Vagina (tissue), 2 donors: ENCODE measurements at regions not wholly inside any gene's neighbourhood (a gene's known extent, or its start where the extent isn't known, plus 50 kb on each side); places are given as distances from the start of the nearest gene placed in this dataset.

Experiments
- DNase-seq, 2 donors: peaks; one replicate each; pipeline ENCODE4 v3.0.0-alpha.2; 2017; ENCODE audit errors: extremely low spot score in 2 of 2
- H3K27ac ChIP-seq: fragments of 200-600 bp; sonication (generic); one replicate; pipeline ENCODE4 v1.5.1; 2019
- H3K27me3 ChIP-seq: fragments of 200-600 bp; sonication (generic); one replicate; pipeline ENCODE4 v1.5.1; 2019
- H3K36me3 ChIP-seq, 2 donors: fragments of 200-600 bp; sonication (generic); one replicate each; pipeline ENCODE4 v1.5.1; 2017 to 2019
- H3K4me1 ChIP-seq: fragments of 200-600 bp; sonication (generic); one replicate; pipeline ENCODE4 v1.5.1; 2019
- H3K4me3 ChIP-seq, 2 donors: fragments of 200-600 bp; sonication (generic); 1 replicate in 1 of 2; 2 replicates in 1 of 2; pipeline ENCODE4 v1.5.1; 2016 to 2019
- H3K9me3 ChIP-seq: fragments of 200-600 bp; sonication (generic); one replicate; pipeline ENCODE4 v1.5.1; 2019
- CTCF ChIP-seq, 3 experiments: fragments of 450-650 bp in 2 of 3; fragments of 200-600 bp in 1 of 3; sonication (generic) in 1 of 3; IDR thresholded peaks; one replicate each; pipeline ENCODE4 v1.5.1; 2017 to 2019; ENCODE audit warnings: antibody characterized with exemption in 3 of 3, mild to moderate bottlenecking in 2 of 3, moderate library complexity in 2 of 3
- POLR2A ChIP-seq, 2 donors: fragments of 450-650 bp; IDR thresholded peaks; one replicate each; pipeline ENCODE4 v1.6.1; 2017; ENCODE audit warnings: antibody characterized with exemption in 2 of 2, mild to moderate bottlenecking in 2 of 2, moderate library complexity in 2 of 2
- POLR2AphosphoS5 ChIP-seq, 2 donors: sonication (generic); formaldehyde crosslinking; IDR thresholded peaks; one replicate each; pipeline ENCODE4 v1.9.0; 2017; ENCODE audit warnings: antibody characterized with exemption in 2 of 2, mild to moderate bottlenecking in 2 of 2, low read depth in 1 of 2; ENCODE audit not compliant: insufficient read depth in 1 of 2
- intact Hi-C: fragments of 100-400 bp; cut with DNase I; formaldehyde crosslinking; loops from one replicate; pipeline ENCODE4 v1.15.1; 2023

GRCh38 chr18:38575648-38576047 lies 1010.0 kb upstream of the CELF4 start:
- Histone ChIP-seq H3K9me3 (no peaks in the 10 kb centered on the region), H3K27ac (no peak overlapping the region), H3K4me1 (no peaks in the 10 kb centered on the region), H3K4me3 (no peak overlapping the region), H3K27me3 (no peaks in the 10 kb centered on the region), H3K36me3 (no peaks in the 10 kb centered on the region)
- TF ChIP-seq POLR2A (IDR thresholded peaks at IDR 0.05) = no peak
- no peak for TF ChIP-seq POLR2AphosphoS5 (IDR thresholded peaks at IDR 0.05; ENCODE audit: insufficient read depth in 1 of 2, low read depth in 1 of 2)
- no peak for TF ChIP-seq CTCF (IDR thresholded peaks at IDR 0.05)
- intact Hi-C loops = no loop called here
- DNase-seq = no peak

- no peak for DNase-seq
- H3K9me3 ChIP-seq = no peaks in the 10 kb centered on the region
Observed at GRCh38 chr18:38575023-38575422, 1009.4 kb upstream of the CELF4 start.

GRCh38 chr18:38572554-38573111 lies 1007.0 kb upstream of the CELF4 start:
- H3K36me3 ChIP-seq = no peaks in the 10 kb centered on the region
- DNase-seq = no peak
- TF ChIP-seq POLR2A (IDR thresholded peaks at IDR 0.05) (no peak), POLR2AphosphoS5 (IDR thresholded peaks at IDR 0.05; ENCODE audit: insufficient read depth in 1 of 2, low read depth in 1 of 2) (no peak), CTCF (IDR thresholded peaks at IDR 0.05) (no peak)
- H3K9me3 ChIP-seq = no peaks in the 10 kb centered on the region
- H3K27ac ChIP-seq = no peak overlapping the region
- H3K27me3 ChIP-seq = no peaks in the 10 kb centered on the region
- H3K4me1 ChIP-seq = no peaks in the 10 kb centered on the region
- intact Hi-C loops = no loop called here
- no peak overlapping the region for H3K4me3 ChIP-seq

More at GRCh38 chr18:38575023-38575422, 1009.4 kb upstream of the CELF4 start:
- H3K36me3 ChIP-seq = no peaks in the 10 kb centered on the region
- H3K4me3 ChIP-seq = no peak overlapping the region
- no peaks in the 10 kb centered on the region for H3K4me1 ChIP-seq
- no peak for TF ChIP-seq POLR2AphosphoS5 (IDR thresholded peaks at IDR 0.05; ENCODE audit: insufficient read depth in 1 of 2, low read depth in 1 of 2)
- TF ChIP-seq CTCF (IDR thresholded peaks at IDR 0.05) = no peak
- no peak for TF ChIP-seq POLR2A (IDR thresholded peaks at IDR 0.05)
- no peak overlapping the region for H3K27ac ChIP-seq
- no peaks in the 10 kb centered on the region for H3K27me3 ChIP-seq
- intact Hi-C loops = no loop called here

- TF ChIP-seq POLR2A (IDR thresholded peaks at IDR 0.05) (no peak), POLR2AphosphoS5 (IDR thresholded peaks at IDR 0.05; ENCODE audit: insufficient read depth in 1 of 2, low read depth in 1 of 2) (no peak), CTCF (IDR thresholded peaks at IDR 0.05) (no peak)
- no peaks in the 10 kb centered on the region for H3K9me3 ChIP-seq
- H3K27me3 ChIP-seq = no peaks in the 10 kb centered on the region
- DNase-seq = no peak
- no peak overlapping the region for H3K4me3 ChIP-seq
- no peaks in the 10 kb centered on the region for H3K36me3 ChIP-seq
- no peaks in the 10 kb centered on the region for H3K4me1 ChIP-seq
- no peak overlapping the region for H3K27ac ChIP-seq
- intact Hi-C loops = no loop called here
Observed at GRCh38 chr18:38571651-38572050, 1006.1 kb upstream of the CELF4 start.

- H3K36me3 ChIP-seq = no peaks in the 10 kb centered on the region
- no peak for DNase-seq
- H3K9me3 ChIP-seq = no peaks in the 10 kb centered on the region
- H3K27ac ChIP-seq = no peak overlapping the region
- no peaks in the 10 kb centered on the region for H3K27me3 ChIP-seq
- H3K4me3 ChIP-seq = no peak overlapping the region
- TF ChIP-seq CTCF (IDR thresholded peaks at IDR 0.05) (no peak), POLR2AphosphoS5 (IDR thresholded peaks at IDR 0.05; ENCODE audit: insufficient read depth in 1 of 2, low read depth in 1 of 2) (no peak), POLR2A (IDR thresholded peaks at IDR 0.05) (no peak)
- H3K4me1 ChIP-seq = no peaks in the 10 kb centered on the region
- intact Hi-C loops = loop anchor here (10.0 kb wide), 1 partner anchor 761 kb away; no protein-coding TSS in a partner anchor
Observed at GRCh38 chr18:38565513-38565912, 999.9 kb upstream of the CELF4 start.
